LNCAP (cell line): ENCODE measurements at regions not wholly inside any gene's neighbourhood (a gene's known extent, or its start where the extent isn't known, plus 50 kb on each side); places are given as distances from the start of the nearest gene placed in this dataset.

ENCODE experiments used
- TF ChIP-seq, protein P1 (sequence below): fragments of 450-650 bp; IDR thresholded peaks from 2 replicates; pipeline ENCODE4 v1.5.1; 2017; ENCODE audit warnings: mild to moderate bottlenecking

GRCh38 chr11:112836256-112836602, 125.0 kb upstream of the NCAM1 start:
- TF ChIP-seq, protein P1, sequence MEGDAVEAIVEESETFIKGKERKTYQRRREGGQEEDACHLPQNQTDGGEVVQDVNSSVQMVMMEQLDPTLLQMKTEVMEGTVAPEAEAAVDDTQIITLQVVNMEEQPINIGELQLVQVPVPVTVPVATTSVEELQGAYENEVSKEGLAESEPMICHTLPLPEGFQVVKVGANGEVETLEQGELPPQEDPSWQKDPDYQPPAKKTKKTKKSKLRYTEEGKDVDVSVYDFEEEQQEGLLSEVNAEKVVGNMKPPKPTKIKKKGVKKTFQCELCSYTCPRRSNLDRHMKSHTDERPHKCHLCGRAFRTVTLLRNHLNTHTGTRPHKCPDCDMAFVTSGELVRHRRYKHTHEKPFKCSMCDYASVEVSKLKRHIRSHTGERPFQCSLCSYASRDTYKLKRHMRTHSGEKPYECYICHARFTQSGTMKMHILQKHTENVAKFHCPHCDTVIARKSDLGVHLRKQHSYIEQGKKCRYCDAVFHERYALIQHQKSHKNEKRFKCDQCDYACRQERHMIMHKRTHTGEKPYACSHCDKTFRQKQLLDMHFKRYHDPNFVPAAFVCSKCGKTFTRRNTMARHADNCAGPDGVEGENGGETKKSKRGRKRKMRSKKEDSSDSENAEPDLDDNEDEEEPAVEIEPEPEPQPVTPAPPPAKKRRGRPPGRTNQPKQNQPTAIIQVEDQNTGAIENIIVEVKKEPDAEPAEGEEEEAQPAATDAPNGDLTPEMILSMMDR, result no peak

- TF ChIP-seq, protein P1, result 0 out of 2 replicates have a peak, but pooled peaks have one; percentile 19
These were observed 123.9 kb upstream of the NCAM1 start for GRCh38 chr11:112837162-112837826.

DNA sequence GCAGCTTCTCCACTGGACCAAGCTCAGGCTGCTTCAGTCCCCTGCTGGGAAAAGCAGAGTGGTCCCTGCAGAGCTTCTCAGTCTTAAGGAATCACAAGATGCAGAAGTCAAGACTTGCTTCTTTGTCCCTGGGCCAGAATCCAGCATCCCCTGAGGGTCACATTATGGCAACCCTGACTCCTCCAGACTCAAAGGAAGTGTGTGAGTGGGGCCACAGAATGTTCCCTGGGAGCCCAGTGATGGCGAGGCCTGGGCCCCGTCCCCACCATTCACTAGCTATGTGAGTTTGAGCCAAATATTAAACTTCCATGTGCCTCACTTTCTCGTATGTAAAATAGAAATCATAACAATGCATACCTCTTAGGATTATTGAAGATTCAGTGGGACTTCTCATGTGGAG, 122.2 kb upstream of the NCAM1 start:
- TF ChIP-seq, protein P1, result no peak

DNA sequence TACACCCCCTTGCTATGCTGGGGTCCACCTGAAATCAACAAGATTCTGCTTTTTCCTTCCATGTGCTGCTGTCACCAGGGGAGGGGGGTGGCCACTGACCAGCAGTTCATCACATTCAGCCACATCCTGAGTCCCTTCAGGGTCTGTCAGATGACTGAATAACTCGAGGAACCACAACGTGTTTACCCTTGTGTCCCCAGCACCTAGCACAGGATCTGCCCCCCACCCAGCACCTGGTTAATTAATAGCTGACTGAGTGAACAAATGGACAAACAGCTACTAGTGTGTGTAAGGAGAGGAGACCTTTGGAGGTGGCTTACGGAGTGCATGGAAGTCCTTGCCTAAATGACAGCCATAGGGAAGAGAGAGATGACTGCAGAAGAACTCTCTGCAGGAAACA, 119.5 kb upstream of the NCAM1 start:
- TF ChIP-seq, protein P1, result no peak

GRCh38 chr11:112842151-112842550, 119.1 kb upstream of the NCAM1 start:
- TF ChIP-seq, protein P1, result no peak

DNA sequence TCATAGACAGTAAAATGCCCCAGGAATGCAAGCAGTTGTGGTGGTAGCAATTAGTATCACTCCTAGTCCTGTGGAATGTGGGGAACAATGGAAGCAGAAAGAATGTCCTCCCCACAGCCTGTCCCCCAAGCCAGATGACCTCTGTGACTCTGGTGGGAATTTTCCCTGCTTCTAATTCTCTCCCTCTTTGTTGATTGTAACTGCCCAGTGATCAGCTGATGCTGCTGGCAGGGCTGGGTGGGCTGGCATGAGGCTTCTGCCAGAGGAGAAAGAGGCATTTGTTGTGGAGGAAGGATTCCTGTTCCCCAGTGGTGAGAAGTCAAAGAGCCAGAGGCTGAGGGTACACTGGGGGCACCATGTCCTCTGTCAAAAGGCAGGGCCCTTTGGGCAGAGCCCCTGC, 116.7 kb upstream of the NCAM1 start:
- TF ChIP-seq, protein P1, result no peak

GRCh38 chr11:112847568-112847967, 113.7 kb upstream of the NCAM1 start:
- TF ChIP-seq, protein P1, result no peak
